ENCODE measurements at regions not wholly inside any gene's neighbourhood (a gene's known extent, or its start where the extent isn't known, plus 50 kb on each side); places are given as distances from the start of the nearest gene placed in this dataset.

DNA sequence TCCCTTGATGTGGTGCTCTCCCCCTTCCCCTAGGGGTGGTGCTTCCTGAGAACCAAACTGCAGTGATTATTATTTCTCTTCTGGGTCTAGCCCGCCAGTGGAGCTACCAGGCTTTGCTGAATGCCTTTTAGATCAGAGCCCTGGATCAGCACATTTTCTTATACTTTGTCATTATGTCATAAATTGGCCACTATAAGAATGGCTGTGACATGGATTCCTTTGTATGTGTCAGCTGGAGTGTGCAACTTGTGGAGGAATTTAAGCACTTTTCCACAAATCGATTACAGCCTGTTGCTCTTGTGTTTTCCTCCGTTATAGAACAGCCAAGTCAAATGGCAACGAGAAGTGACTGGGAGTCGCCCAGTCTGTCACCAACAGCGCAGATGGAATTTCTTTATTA lies 273.3 kb downstream of the DUSP10 start:
- no peaks in the 10 kb centered on the region for H3K4me1 Mint-ChIP-seq (ENCODE audit: unreplicated experiment)
- no peaks in the 10 kb centered on the region for H3K9me3 Mint-ChIP-seq (ENCODE audit: unreplicated experiment)
- no peak overlapping the region for H3K4me3 Mint-ChIP-seq (ENCODE audit: unreplicated experiment)
- no peak for DNase-seq (ENCODE audit: low spot score)
- peaks cover under 1% of the 10 kb centered on the region for H3K27me3 Mint-ChIP-seq (ENCODE audit: unreplicated experiment)
- TF ChIP-seq CTCF (IDR thresholded peaks at IDR 0.05; ENCODE audit: unreplicated experiment) = no peak
- H3K36me3 Mint-ChIP-seq (ENCODE audit: low read depth, unreplicated experiment) = no peaks in the 10 kb centered on the region
- no peak overlapping the region for H3K27ac Mint-ChIP-seq (ENCODE audit: unreplicated experiment)

DNA sequence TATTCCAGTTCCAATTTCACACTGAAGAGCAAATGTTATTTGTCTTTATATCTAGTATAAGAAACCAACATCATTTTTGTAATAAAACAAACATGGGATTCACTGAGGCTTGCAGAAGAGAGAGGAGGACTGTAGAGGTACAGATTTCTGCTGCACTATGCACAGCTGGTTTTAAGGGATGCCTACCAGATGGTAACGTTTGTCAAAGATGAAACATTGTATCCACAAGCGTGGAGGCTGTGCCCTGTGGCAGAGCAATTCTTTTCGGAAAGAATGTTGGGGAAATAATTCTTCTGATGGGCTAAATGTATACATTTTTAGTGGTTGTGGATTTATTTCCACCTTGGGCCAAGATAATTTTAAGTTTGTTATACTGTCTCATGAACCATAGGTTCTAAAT lies 272.4 kb downstream of the DUSP10 start:
- TF ChIP-seq CTCF (IDR thresholded peaks at IDR 0.05; ENCODE audit: unreplicated experiment) = no peak
- Mint-ChIP-seq H3K9me3 (ENCODE audit: unreplicated experiment) (no peaks in the 10 kb centered on the region), H3K27ac (ENCODE audit: unreplicated experiment) (no peak overlapping the region), H3K36me3 (ENCODE audit: low read depth, unreplicated experiment) (no peaks in the 10 kb centered on the region), H3K27me3 (ENCODE audit: unreplicated experiment) (peaks cover 2% of the 10 kb centered on the region), H3K4me3 (ENCODE audit: unreplicated experiment) (no peak overlapping the region), H3K4me1 (ENCODE audit: unreplicated experiment) (no peaks in the 10 kb centered on the region)
- DNase-seq (ENCODE audit: low spot score) = no peak

DNA sequence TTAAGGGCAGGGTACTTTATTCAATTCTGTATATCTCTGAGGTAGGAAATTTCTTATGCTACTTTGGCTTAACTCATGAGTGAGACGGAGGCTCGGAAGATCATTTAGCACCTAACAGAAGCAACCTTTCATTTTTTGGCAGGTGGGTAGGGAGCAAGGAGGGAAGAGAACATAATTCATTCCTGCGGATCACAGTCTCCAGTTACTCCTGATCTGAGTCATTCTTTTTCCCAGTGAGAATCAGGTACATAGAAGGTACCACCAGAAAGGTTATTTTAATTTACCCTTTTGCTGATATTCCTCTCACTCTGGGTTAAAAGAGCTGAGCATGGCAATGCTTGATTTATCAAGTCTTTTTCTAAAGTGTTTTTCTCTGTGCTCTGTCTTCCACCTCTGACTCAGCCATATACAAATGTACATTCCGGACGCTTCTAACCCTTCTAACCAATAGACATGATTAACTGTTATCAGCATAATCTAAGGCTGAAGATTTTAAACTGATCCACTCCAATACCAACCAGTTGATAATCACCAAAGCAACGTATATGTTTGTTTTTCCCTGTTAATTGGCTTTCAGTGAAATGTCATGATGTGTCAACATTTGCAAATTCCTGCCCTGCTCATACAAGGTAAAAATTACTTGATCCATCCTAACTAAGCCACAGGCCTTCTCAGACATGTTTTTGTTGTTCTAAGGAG lies 271.7 kb downstream of the DUSP10 start:
- Mint-ChIP-seq H3K27ac (ENCODE audit: unreplicated experiment) (no peak overlapping the region), H3K4me1 (ENCODE audit: unreplicated experiment) (no peaks in the 10 kb centered on the region), H3K36me3 (ENCODE audit: low read depth, unreplicated experiment) (no peaks in the 10 kb centered on the region), H3K4me3 (ENCODE audit: unreplicated experiment) (no peak overlapping the region), H3K9me3 (ENCODE audit: unreplicated experiment) (no peaks in the 10 kb centered on the region), H3K27me3 (ENCODE audit: unreplicated experiment) (peaks cover 2% of the 10 kb centered on the region)
- no peak for DNase-seq (ENCODE audit: low spot score)
- no peak for TF ChIP-seq CTCF (IDR thresholded peaks at IDR 0.05; ENCODE audit: unreplicated experiment)

DNA sequence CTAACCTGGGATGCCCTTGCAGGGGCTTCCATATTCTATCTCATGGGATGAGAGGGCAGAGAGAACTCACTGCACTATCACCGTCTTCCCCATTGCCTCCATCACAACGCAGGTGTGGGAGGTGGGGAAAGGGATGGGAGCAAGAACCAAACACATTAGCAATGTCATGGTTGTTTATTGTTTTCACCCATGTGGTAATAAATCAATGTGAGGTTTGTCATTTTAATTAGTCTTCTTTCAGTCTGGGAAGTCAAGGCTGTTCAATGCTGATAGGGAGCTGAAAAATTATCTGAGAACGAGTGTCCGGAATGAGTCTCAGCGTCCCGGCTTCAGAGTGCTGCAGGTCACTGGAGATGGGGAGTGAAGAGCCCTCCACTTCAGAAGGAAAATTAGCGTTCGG lies 268.5 kb downstream of the DUSP10 start:
- H3K4me1 Mint-ChIP-seq (ENCODE audit: unreplicated experiment) = no peaks in the 10 kb centered on the region

More for the DNA sequence above, 268.5 kb downstream of the DUSP10 start:
- H3K27me3 Mint-ChIP-seq (ENCODE audit: unreplicated experiment) = peaks cover 2% of the 10 kb centered on the region
- TF ChIP-seq CTCF (IDR thresholded peaks at IDR 0.05; ENCODE audit: unreplicated experiment) = no peak
- H3K27ac Mint-ChIP-seq (ENCODE audit: unreplicated experiment) = no peak overlapping the region
- H3K4me3 Mint-ChIP-seq (ENCODE audit: unreplicated experiment) = no peak overlapping the region
- no peaks in the 10 kb centered on the region for H3K9me3 Mint-ChIP-seq (ENCODE audit: unreplicated experiment)
- H3K36me3 Mint-ChIP-seq (ENCODE audit: low read depth, unreplicated experiment) = no peaks in the 10 kb centered on the region
- no peak for DNase-seq (ENCODE audit: low spot score)

All from endothelial cell (in vitro differentiated cells).